ENCODE measurements at regions not wholly inside any gene's neighbourhood (a gene's known extent, or its start where the extent isn't known, plus 50 kb on each side); places are given as distances from the start of the nearest gene placed in this dataset.

GRCh38 chr2:65532937-65533336 is 100.5 kb upstream of the SPRED2 start:
- DNase-seq (ENCODE audit: low spot score), result no peak

GRCh38 chr2:65532326-65532725 is 99.9 kb upstream of the SPRED2 start:
- no peak for DNase-seq (ENCODE audit: low spot score)

GRCh38 chr2:65530547-65531320 is 98.3 kb upstream of the SPRED2 start:
- no peak for DNase-seq (ENCODE audit: low spot score)

- no peak for DNase-seq (ENCODE audit: low spot score)
Measured at GRCh38 chr2:65529419-65529818, 97.0 kb upstream of the SPRED2 start.

DNA sequence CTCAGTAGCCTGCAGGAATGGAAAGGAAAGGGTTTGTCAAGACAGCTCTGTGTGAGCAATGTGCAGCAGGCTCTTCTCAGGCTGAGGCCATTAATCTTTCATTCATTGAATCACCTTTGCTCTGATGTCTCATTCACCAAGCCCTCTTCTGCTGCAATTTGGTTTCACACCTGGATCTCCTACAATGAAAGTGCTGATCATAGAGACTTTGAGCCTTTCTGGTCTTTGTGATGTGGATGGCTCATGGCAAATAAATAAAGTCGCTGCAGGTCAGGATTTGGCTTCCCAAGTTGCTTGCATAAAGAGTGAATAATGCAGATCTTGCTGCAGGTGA is 95.8 kb upstream of the SPRED2 start:
- no peak for DNase-seq (ENCODE audit: low spot score)

- DNase-seq (ENCODE audit: low spot score), result no peak
Measured at GRCh38 chr2:65527451-65528240, 95.2 kb upstream of the SPRED2 start.

- DNase-seq (ENCODE audit: low spot score), result no peak
Measured at GRCh38 chr2:65525616-65526231, 93.3 kb upstream of the SPRED2 start.

- DNase-seq (ENCODE audit: low spot score), result no peak
Measured at GRCh38 chr2:65522922-65523321, 90.5 kb upstream of the SPRED2 start.

DNA sequence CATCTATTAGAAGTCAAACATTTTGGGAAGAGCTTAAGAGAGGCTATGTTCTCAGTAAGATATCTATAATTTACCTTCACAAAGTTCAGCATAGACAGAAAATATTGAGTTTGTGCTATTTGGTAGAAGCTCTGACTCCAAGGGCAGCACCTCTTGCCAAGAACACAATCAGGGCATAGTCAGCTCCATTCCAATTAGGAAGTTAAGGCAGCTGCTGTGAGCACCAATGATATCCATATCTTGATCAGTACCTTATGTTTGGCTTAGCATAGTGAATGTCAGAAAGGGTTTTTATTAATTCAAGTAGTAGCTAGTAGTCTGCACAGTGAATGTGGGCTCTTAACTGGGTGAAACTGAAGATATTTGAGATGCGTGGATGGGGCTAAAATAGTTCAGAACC is 86.4 kb upstream of the SPRED2 start:
- DNase-seq (ENCODE audit: low spot score), result no peak

DNA sequence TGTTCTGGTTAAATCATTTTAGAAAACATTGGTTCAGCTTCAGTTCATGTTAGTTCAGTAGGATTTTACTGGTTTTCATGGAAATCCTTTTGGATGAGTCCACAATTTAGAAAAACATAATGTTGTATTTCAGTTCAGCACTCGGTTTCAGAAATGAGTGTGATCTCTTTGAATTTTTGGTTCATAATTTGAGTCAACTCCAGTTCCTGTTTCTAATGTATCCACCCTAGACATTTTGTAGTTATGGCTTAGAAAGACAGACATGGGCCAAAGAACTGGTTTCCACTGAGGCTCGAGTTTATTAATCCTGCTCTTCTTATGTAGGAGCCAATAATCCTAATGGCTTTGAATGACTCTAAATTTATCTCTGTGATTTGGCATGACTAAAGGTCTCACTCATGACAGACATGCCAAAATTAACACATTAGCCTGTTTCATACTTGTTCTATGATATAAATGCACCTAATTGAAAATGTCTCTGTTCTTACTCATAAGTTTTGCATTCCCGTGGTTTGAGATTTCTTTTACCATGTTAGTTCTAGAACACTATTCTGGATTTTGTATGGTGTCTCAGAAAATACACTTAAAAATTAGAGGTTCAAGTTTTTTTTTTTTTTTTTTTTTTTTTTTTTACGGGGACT is 82.3 kb upstream of the SPRED2 start:
- DNase-seq (ENCODE audit: low spot score), result no peak

DNA sequence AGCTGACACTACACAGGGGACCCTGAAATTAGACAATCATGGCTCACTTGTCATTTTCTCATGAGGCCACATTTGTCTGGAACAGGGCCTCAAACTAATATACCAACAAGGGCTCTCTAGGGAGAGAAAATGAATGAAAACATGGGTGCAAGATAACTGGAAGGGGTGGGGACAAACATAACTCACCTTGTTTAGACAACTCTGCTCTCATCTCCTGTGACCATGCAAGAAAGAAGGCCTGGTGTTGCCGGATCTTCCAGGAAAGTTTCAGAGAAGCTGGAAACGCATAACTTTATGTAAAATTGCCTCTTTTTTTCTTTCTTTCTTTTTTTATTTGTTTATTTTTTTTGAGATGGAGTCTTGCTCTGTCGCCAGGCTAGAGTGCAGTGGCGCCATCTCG is 80.4 kb upstream of the SPRED2 start:
- DNase-seq (ENCODE audit: low spot score), result no peak

DNA sequence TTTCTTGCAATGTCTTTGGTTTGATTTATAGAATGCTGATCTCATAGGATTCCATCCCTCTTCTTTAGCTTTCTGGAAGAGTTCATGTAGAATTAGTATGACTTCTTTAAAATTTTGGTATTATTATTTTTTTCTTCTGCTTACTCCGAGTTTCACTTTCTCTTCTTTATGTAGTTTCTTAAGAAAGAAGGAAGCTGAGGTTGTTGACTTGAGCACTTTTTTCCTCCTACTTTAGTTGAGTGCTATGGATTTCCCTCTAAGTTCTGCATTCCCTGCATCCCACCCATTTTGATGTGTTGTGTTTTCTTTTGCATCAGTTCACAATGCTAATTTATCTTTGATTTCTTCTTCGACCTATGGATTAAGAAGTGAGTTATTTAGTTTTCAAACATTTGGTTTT is 78.9 kb upstream of the SPRED2 start:
- DNase-seq (ENCODE audit: low spot score), result no peak

DNA sequence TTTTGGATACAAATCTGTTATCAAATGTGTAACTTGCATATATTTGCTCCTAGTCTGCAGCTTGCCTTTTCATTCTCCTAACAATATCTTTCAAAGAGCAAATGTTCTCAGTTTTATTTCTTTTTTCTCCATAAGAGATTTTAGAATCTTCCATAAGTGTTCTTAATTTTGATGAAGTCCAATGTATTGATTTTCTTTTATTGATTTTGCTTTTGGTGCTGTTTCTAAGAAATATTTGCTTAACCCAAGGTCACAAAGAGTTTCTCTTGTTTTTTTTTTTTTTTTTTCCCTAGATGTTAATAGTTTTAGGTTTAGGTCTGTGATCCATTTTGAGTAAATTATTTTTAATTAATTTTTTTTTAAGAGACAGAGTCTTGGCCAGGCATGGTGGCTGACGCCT is 75.8 kb upstream of the SPRED2 start:
- DNase-seq (ENCODE audit: low spot score), result no peak

GRCh38 chr2:65507102-65508069 is 75.0 kb upstream of the SPRED2 start:
- DNase-seq (ENCODE audit: low spot score), result no peak

DNA sequence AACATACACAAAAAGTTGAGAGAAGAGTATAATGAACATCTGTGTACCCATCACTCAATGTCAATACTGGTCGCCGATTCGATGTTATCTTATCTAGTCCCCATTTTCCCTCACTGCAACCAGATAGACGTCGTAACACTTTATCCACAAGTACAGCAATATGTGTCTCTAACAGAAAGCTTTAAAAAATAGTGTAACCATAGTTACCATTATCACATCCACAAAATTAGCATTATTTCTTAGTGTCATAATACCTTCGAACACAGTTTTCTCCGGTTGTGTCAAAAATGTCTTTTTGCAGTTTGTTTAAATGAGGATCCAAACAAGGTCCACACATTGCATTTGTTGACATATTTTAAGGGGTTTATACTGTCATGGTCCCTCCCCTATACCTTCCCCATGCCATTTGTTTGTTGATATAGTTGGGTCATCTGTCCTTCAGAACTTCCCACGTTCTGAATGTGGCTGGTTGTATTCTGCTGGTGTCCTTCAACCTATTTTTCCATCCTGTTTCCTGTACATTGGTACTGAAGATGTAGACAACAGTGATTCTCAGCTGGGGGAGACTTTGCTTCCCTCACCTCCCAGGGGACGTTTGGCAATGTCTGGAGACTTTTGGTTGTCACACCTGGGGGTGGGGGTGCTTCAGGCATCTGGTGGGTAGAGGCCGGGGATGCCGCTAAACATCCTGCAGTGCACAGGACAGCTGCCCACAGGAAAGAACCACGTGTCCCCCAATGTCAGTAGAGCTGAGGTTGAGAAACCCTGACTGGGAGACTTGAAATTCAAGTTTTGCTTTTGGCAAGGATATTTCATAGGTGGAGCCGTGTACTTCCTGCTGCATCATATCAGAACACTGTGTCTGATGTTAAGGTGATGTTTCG is 72.7 kb upstream of the SPRED2 start:
- DNase-seq (ENCODE audit: low spot score), result no peak

DNA sequence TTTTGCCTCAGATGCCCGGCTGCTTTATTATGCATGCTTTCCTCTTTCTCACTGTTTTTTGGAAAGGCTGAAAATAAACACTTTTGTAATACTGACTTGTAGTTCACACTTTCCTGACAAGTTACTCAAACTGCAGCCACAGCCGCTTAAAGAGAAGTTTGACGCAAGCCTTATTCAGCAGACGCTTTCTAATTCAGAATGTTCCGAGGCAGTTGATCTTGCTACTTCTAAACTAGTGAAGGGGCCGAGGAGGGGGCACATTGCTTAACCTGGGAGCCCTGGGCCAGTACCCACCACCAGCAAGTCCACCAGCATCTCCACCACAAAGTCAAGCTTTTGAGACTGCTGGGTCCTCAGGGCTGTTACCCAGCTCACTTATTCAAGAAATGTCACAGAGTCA is 71.8 kb upstream of the SPRED2 start:
- no peak for DNase-seq (ENCODE audit: low spot score)

DNA sequence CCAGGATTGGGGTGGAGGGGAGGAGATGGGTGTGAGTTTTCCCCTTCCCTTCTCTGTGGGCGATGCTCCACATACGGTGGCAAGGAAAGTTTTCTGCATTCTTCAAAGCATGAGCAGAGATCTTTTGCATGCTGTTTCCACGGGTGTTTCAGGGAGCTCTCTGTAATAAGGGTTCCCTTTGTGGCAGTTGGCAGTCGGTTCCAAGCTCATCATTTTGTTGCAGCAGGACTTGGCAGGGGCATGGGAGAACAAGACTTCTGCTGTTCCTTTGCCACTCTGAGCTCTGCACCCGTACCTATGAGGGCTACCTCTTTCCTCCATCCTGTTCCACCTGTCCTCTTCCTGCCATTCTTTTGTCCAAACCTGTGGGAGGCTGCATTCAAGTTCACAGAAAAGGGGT is 71.3 kb upstream of the SPRED2 start:
- no peak for DNase-seq (ENCODE audit: low spot score)

DNA sequence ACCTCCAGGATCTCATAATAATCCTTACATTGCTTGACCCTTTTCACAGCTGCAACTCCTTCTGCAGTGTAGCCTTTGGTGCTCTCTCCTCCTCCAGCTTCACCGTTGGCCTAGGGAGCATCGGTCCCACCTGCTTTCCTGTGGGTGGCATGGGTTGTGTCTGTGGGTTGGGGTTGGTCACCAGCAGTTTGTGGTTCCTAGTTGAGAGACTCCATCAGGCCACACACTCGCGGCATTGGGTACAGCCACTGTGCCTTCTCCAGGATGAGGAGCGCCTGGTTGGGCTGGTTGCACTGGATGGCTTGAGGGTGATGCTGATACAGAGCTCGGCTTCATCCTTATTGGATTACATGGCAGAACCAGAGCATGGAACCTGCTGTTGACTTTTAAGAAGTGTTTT is 69.4 kb upstream of the SPRED2 start:
- no peak for DNase-seq (ENCODE audit: low spot score)

GRCh38 chr2:65501074-65501473 is 68.7 kb upstream of the SPRED2 start:
- no peak for DNase-seq (ENCODE audit: low spot score)

- no peak for DNase-seq (ENCODE audit: low spot score)
Measured at GRCh38 chr2:65500310-65501040, 68.1 kb upstream of the SPRED2 start.
